H1 (cell line): ENCODE measurements at regions not wholly inside any gene's neighbourhood (a gene's known extent, or its start where the extent isn't known, plus 50 kb on each side); places are given as distances from the start of the nearest gene placed in this dataset.
A peak's percentile ranks its signal among the peaks of the same experiment; 100 is the strongest.

Experiments
- CTCF ChIA-PET: fragments of 300-600 bp; sonication (Branson Sonifier 250); formaldehyde crosslinking; loops from one replicate; lab custom pipeline; 2021; ENCODE audit not compliant: partially characterized antibody; lab: Charles Lee
- POLR2A ChIA-PET: fragments of 300-600 bp; sonication (Branson Sonifier 250); formaldehyde crosslinking; loops from one replicate; lab custom pipeline; 2021; ENCODE audit warnings: inconsistent platforms; ENCODE audit not compliant: partially characterized antibody; lab: Charles Lee
- DNase-seq, 2 experiments: peaks; one replicate each; pipeline versions ENCODE4 v3.0.0 to v3.0.0-alpha.2; 2010 to 2022; ENCODE audit warnings: low spot score in 2 of 2, low read depth in 1 of 2, mixed read lengths in 1 of 2
- FAIRE-seq: peaks from 2 replicates; lab custom pipeline; 2011; peaks lifted over from hg19 to GRCh38; lab: Jason Lieb, UNC
- H2AFZ ChIP-seq: 2 replicates; pipeline ENCODE4 v1.8.1; 2012; ENCODE audit warnings: low read length, inconsistent platforms
- H2AK5ac ChIP-seq: 2 replicates; pipeline ENCODE4 v1.6.1; 2013; ENCODE audit warnings: low read depth, low read length
- H2BK120ac ChIP-seq: replicated peaks from 2 replicates; pipeline ENCODE3; 2013; ENCODE audit warnings: low read depth, low read length, inconsistent platforms
- H2BK12ac ChIP-seq: 2 replicates; pipeline ENCODE4 v1.6.1; 2013; ENCODE audit warnings: low read depth, low read length
- H2BK15ac ChIP-seq: 2 replicates; pipeline ENCODE4 v1.6.1; 2013; ENCODE audit warnings: low read length
- H2BK20ac ChIP-seq: 2 replicates; pipeline ENCODE4 v1.6.1; 2013; ENCODE audit warnings: low read length
- H2BK5ac ChIP-seq: 2 replicates; pipeline ENCODE4 v1.6.1; 2013; ENCODE audit warnings: low read depth, low read length
- H3K14ac ChIP-seq: 2 replicates; pipeline ENCODE4 v1.6.1; 2013; ENCODE audit warnings: inconsistent platforms; ENCODE audit not compliant: insufficient read length
- H3K18ac ChIP-seq: 2 replicates; pipeline ENCODE4 v1.6.1; 2013; ENCODE audit warnings: low read length; ENCODE audit errors: extremely low read depth
- H3K23ac ChIP-seq: 2 replicates; pipeline ENCODE4 v1.6.1; 2013; ENCODE audit warnings: inconsistent platforms; ENCODE audit not compliant: insufficient read length
- H3K23me2 ChIP-seq: 2 replicates; pipeline ENCODE4 v1.6.1; 2013; ENCODE audit warnings: low read depth, low read length
- H3K27ac ChIP-seq: 2 replicates; pipeline ENCODE4 v1.6.1; 2011; ENCODE audit warnings: low read depth, low read length, inconsistent platforms
- H3K27me3 ChIP-seq, 4 experiments: replicated peaks in 1 of 4; 1 replicate in 1 of 4; 2 replicates in 3 of 4; pipeline versions ENCODE4 v1.6.1 to v1.8.1; 2011 to 2013; ENCODE audit warnings: low read length in 3 of 4, mild to moderate bottlenecking in 3 of 4, inconsistent platforms in 2 of 4, mixed read lengths in 2 of 4, moderate library complexity in 1 of 4; ENCODE audit not compliant: control insufficient read depth in 3 of 4, insufficient read depth in 3 of 4; ENCODE audit errors: extremely low read depth in 1 of 4
- H3K36me3 ChIP-seq, 4 experiments: 2 replicates each; pipeline versions ENCODE4 v1.6.1 to v1.8.1; 2011 to 2013; ENCODE audit warnings: mild to moderate bottlenecking in 4 of 4, low read length in 3 of 4, moderate library complexity in 2 of 4, control low read depth in 1 of 4, inconsistent platforms in 1 of 4; ENCODE audit not compliant: insufficient read depth in 4 of 4, control insufficient read depth in 2 of 4
- H3K4ac ChIP-seq: replicated peaks from 2 replicates; pipeline ENCODE3; 2013; ENCODE audit warnings: low read length, low read depth, mixed read lengths, inconsistent platforms; ENCODE audit not compliant: insufficient read length
- H3K4me1 ChIP-seq, 4 experiments: replicated peaks in 1 of 4; 1 replicate in 1 of 4; 2 replicates in 3 of 4; pipeline versions ENCODE4 v1.6.1 to v1.8.1; 2011 to 2013; ENCODE audit warnings: low read length in 3 of 4, inconsistent platforms in 2 of 4, mixed read lengths in 1 of 4; ENCODE audit not compliant: insufficient read depth in 4 of 4, control insufficient read depth in 3 of 4
- H3K4me2 ChIP-seq, 2 experiments: 2 replicates each; pipeline versions ENCODE4 v1.6.1 to v1.8.1; 2011 to 2013; ENCODE audit warnings: low read depth in 2 of 2, low read length in 2 of 2, control low read depth in 1 of 2, inconsistent platforms in 1 of 2, mild to moderate bottlenecking in 1 of 2; ENCODE audit not compliant: insufficient read depth in 1 of 2
- H3K4me3 ChIP-seq, 4 experiments: fragments of 200-600, 300-600 bp in 1 of 4; sonication (generic), shearing (Covaris generic), sonication (Bioruptor Twin) in 1 of 4; 2 replicates each; pipeline versions ENCODE4 v1.5.1 to v1.8.1; 2011 to 2016; ENCODE audit warnings: low read length in 4 of 4, low read depth in 3 of 4, control low read depth in 2 of 4, inconsistent platforms in 2 of 4, mild to moderate bottlenecking in 2 of 4, mixed read lengths in 1 of 4, moderate library complexity in 1 of 4; ENCODE audit not compliant: insufficient read depth in 2 of 4; ENCODE audit errors: extremely low read depth in 1 of 4
- H3K56ac ChIP-seq: replicated peaks from 2 replicates; pipeline ENCODE3; 2013; ENCODE audit warnings: low read depth, mild to moderate bottlenecking, mixed read lengths, low read length, inconsistent platforms; ENCODE audit not compliant: insufficient read length
- H3K79me1 ChIP-seq: 2 replicates; pipeline ENCODE4 v1.6.1; 2013; ENCODE audit warnings: low read depth, low read length, control low read depth
- H3K79me2 ChIP-seq, 2 experiments: 2 replicates each; pipeline versions ENCODE4 v1.6.1 to v1.8.1; 2012 to 2013; ENCODE audit warnings: low read length in 2 of 2, mild to moderate bottlenecking in 2 of 2, inconsistent platforms in 1 of 2; ENCODE audit not compliant: insufficient read depth in 2 of 2, control insufficient read depth in 1 of 2
- H3K9ac ChIP-seq, 4 experiments: replicated peaks in 1 of 4; 1 replicate in 1 of 4; 2 replicates in 3 of 4; pipeline versions ENCODE4 v1.6.1 to v1.8.1; 2011 to 2013; ENCODE audit warnings: low read depth in 3 of 4, low read length in 3 of 4, control low read depth in 2 of 4, mild to moderate bottlenecking in 2 of 4, moderate library complexity in 2 of 4, inconsistent platforms in 1 of 4; ENCODE audit errors: extremely low read depth in 1 of 4
- H3K9me3 ChIP-seq, 2 experiments: 2 replicates each; pipeline versions ENCODE4 v1.6.1 to v1.8.1; 2012 to 2013; ENCODE audit warnings: mild to moderate bottlenecking in 2 of 2, moderate library complexity in 2 of 2, control low read depth in 1 of 2, inconsistent platforms in 1 of 2, low read depth in 1 of 2, low read length in 1 of 2, mixed read lengths in 1 of 2; ENCODE audit not compliant: insufficient read depth in 2 of 2
- H4K20me1 ChIP-seq, 2 experiments: replicated peaks in 1 of 2; 2 replicates each; pipeline versions ENCODE3 to v1.8.1; 2011 to 2013; ENCODE audit warnings: inconsistent platforms in 2 of 2, low read length in 2 of 2, mild to moderate bottlenecking in 1 of 2; ENCODE audit not compliant: insufficient read depth in 2 of 2, control insufficient read depth in 1 of 2
- H4K5ac ChIP-seq: 2 replicates; pipeline ENCODE4 v1.6.1; 2013; ENCODE audit warnings: low read length, low read depth, mixed read lengths, inconsistent platforms; ENCODE audit not compliant: insufficient read length
- H4K8ac ChIP-seq: 2 replicates; pipeline ENCODE4 v1.8.0; 2013; ENCODE audit warnings: mild to moderate bottlenecking, moderate library complexity, low read length, inconsistent platforms; ENCODE audit not compliant: insufficient read depth; ENCODE audit errors: extremely low read depth
- H4K91ac ChIP-seq: replicated peaks from 2 replicates; pipeline ENCODE3; 2013; ENCODE audit warnings: low read length, mixed read lengths, inconsistent platforms; ENCODE audit not compliant: insufficient read length
- CHD1 ChIP-seq: IDR thresholded peaks from 2 replicates; pipeline ENCODE4 v1.6.1; 2012; ENCODE audit warnings: low read depth, low read length, improper control_type of control experiment
- HDAC6 ChIP-seq: IDR thresholded peaks from one replicate; pipeline ENCODE4 v1.7.1; 2012; ENCODE audit warnings: low read depth, mild to moderate bottlenecking, inconsistent platforms, low read length, moderate library complexity
- SRF ChIP-seq: IDR thresholded peaks from 2 replicates; pipeline ENCODE4 v1.6.1; 2011; ENCODE audit warnings: mild to moderate bottlenecking, low read depth, low read length, moderate library complexity
- WGBS, 2 experiments: shearing (Covaris generic) in 1 of 2; methylation state at CpG; one replicate each; pipeline versions ENCODE4 v1.1.6 to v1.1.7; 2013 to 2015; ENCODE audit warnings: low lambda C conversion rate in 2 of 2, mixed read lengths in 2 of 2, inconsistent platforms in 1 of 2, low coverage in 1 of 2, missing lambda C conversion rate in 1 of 2; ENCODE audit not compliant: insufficient replicate concordance in 2 of 2, insufficient coverage in 1 of 2, insufficient read length in 1 of 2; ENCODE audit errors: extremely low coverage in 1 of 2, missing lambda C conversion rate in 1 of 2; 5-methylcytosine and 5-hydroxymethylcytosine counted together

- Histone ChIP-seq H3K4me1 (no peaks in the 10 kb centered on the region), H3K27me3 (no peaks in the 10 kb centered on the region), H3K27ac (no peak overlapping the region), H3K23me2 (no peaks in the 10 kb centered on the region), H2BK120ac (no peak overlapping the region), H2BK20ac (no peak overlapping the region), H3K36me3 (no peaks in the 10 kb centered on the region), H3K23ac (no peak overlapping the region), H3K4me3 (no peak overlapping the region), H4K20me1 (no peaks in the 10 kb centered on the region), H3K18ac (no peak overlapping the region), H2BK12ac (no peak overlapping the region), H2BK5ac (no peak overlapping the region), H3K4ac (no peak overlapping the region), H3K79me1 (no peaks in the 10 kb centered on the region), H2AK5ac (no peak overlapping the region), H4K5ac (no peak overlapping the region), H4K91ac (no peak overlapping the region), H3K56ac (peak overlapping the region; percentile 26), H3K9me3 (no peaks in the 10 kb centered on the region), H3K4me2 (no peak overlapping the region), H4K8ac (no peak overlapping the region; the same call in 1 of the 2 replicates), H2AFZ (no peak overlapping the region), H2BK15ac (no peak overlapping the region), H3K79me2 (no peaks in the 10 kb centered on the region), H3K9ac (no peak overlapping the region), H3K14ac (no peak overlapping the region)
- POLR2A ChIA-PET = no interaction called here
- FAIRE-seq = no peak
- CTCF ChIA-PET = interaction anchor here (0.9 to 1.3 kb wide), 2 partner anchors 14 to 19 kb away, joined by 3 read pairs; no protein-coding TSS in a partner anchor
- 90% methylated on average over 6 of the region's 6 CpGs; no CpG with 5 or more reads in 1 of the 2 experiments for WGBS, 2 experiments
- DNase-seq = no peak
- TF ChIP-seq SRF (no peak), HDAC6 (no peak), CHD1 (no peak)
Observed at GRCh38 chr9:107711542-107711941, 222.0 kb upstream of the KLF4 start.
